SK-N-SH treated with all-trans-retinoic acid at 6 μM for 48 hours (cell line): ENCODE measurements at regions not wholly inside any gene's neighbourhood (a gene's known extent, or its start where the extent isn't known, plus 50 kb on each side); places are given as distances from the start of the nearest gene placed in this dataset.

ENCODE experiments used
- ATAC-seq: fragments of 200-7000 bp; cut with Tn5 transposase; 3 replicates; pipeline ENCODE4 v1.9.1; 2020; ENCODE audit warnings: mild to moderate bottlenecking, moderate library complexity
- ARNTL ChIP-seq: fragments of 450-650 bp; formaldehyde crosslinking; IDR thresholded peaks from 2 replicates; pipeline ENCODE4 v1.5.0; 2020; ENCODE audit warnings: low read depth, mild to moderate bottlenecking, moderate library complexity, borderline replicate concordance
- BACH2 ChIP-seq: fragments of 250-450 bp; sonication (Bioruptor Pico); IDR thresholded peaks from 2 replicates; pipeline ENCODE4 v1.9.0; 2021; ENCODE audit warnings: mild to moderate bottlenecking, borderline replicate concordance
- CREB5 ChIP-seq: fragments of 250-450 bp; sonication (Bioruptor Pico); IDR thresholded peaks from 2 replicates; pipeline ENCODE4 v1.5.1; 2020; ENCODE audit warnings: low read depth, mild to moderate bottlenecking, moderate library complexity
- CSDC2 ChIP-seq: fragments of 250-450 bp; sonication (Bioruptor Pico); IDR thresholded peaks from 2 replicates; pipeline ENCODE4 v1.5.0; 2020; ENCODE audit warnings: mild to moderate bottlenecking, moderate library complexity
- CSRNP3 ChIP-seq: fragments of 250-450 bp; sonication (Bioruptor Pico); IDR thresholded peaks from 2 replicates; pipeline ENCODE4 v1.5.1; 2021; ENCODE audit warnings: mild to moderate bottlenecking, moderate library complexity
- ESRRG ChIP-seq: fragments of 250-450 bp; sonication (Bioruptor Pico); IDR thresholded peaks from 2 replicates; pipeline ENCODE4 v1.6.1; 2021; ENCODE audit warnings: mild to moderate bottlenecking
- GLIS3 ChIP-seq: fragments of 250-450 bp; sonication (Bioruptor Pico); IDR thresholded peaks from 2 replicates; pipeline ENCODE4 v1.5.0; 2020; ENCODE audit warnings: mild to moderate bottlenecking, moderate library complexity
- ISL1 ChIP-seq: fragments of 250-450 bp; sonication (Bioruptor Pico); IDR thresholded peaks from 2 replicates; pipeline ENCODE4 v2.1.2; 2022; ENCODE audit warnings: mild to moderate bottlenecking, moderate library complexity
- OSR1 ChIP-seq: fragments of 250-450 bp; sonication (Bioruptor Pico); IDR thresholded peaks from 2 replicates; pipeline ENCODE4 v1.8.0; 2022; ENCODE audit warnings: moderate library complexity, mild to moderate bottlenecking, inconsistent platforms
- PATZ1 ChIP-seq: fragments of 250-450 bp; sonication (Bioruptor Pico); IDR thresholded peaks from 2 replicates; pipeline ENCODE4 v1.8.0; 2020; ENCODE audit warnings: mild to moderate bottlenecking, moderate library complexity, borderline replicate concordance
- POU6F1 ChIP-seq: fragments of 250-450 bp; sonication (Bioruptor Pico); IDR thresholded peaks from 2 replicates; pipeline ENCODE4 v1.8.0; 2021; ENCODE audit warnings: low read depth, mild to moderate bottlenecking, moderate library complexity, borderline replicate concordance
- PPARA ChIP-seq: fragments of 250-450 bp; sonication (Bioruptor Pico); IDR thresholded peaks from 2 replicates; pipeline ENCODE4 v1.5.0; 2020; ENCODE audit warnings: mild to moderate bottlenecking, borderline replicate concordance
- RARB ChIP-seq: fragments of 250-450 bp; sonication (Bioruptor Pico); IDR thresholded peaks from 2 replicates; pipeline ENCODE4 v1.8.0; 2021; ENCODE audit warnings: mild to moderate bottlenecking, moderate library complexity
- SNAI2 ChIP-seq: fragments of 250-450 bp; sonication (Bioruptor Pico); IDR thresholded peaks from 2 replicates; pipeline ENCODE4 v1.5.0; 2020; ENCODE audit warnings: mild to moderate bottlenecking, moderate library complexity
- TCF4 ChIP-seq: fragments of 250-450 bp; sonication (Bioruptor Pico); IDR thresholded peaks from 2 replicates; pipeline ENCODE4 v1.8.0; 2021; ENCODE audit warnings: mild to moderate bottlenecking, moderate library complexity, borderline replicate concordance
- TSHZ2 ChIP-seq: fragments of 250-450 bp; sonication (Bioruptor Pico); IDR thresholded peaks from 2 replicates; pipeline ENCODE4 v1.5.0; 2020; ENCODE audit warnings: mild to moderate bottlenecking, moderate library complexity
- ZC3H10 ChIP-seq: fragments of 250-450 bp; sonication (Bioruptor Pico); IDR thresholded peaks from 2 replicates; pipeline ENCODE4 v1.5.1; 2021; ENCODE audit warnings: mild to moderate bottlenecking, moderate library complexity
- ZFP3 ChIP-seq: fragments of 250-450 bp; sonication (Bioruptor Pico); IDR thresholded peaks from 2 replicates; pipeline ENCODE4 v1.5.0; 2020; ENCODE audit warnings: mild to moderate bottlenecking, moderate library complexity
- ZFP30 ChIP-seq: fragments of 450-650 bp; formaldehyde crosslinking; IDR thresholded peaks from 2 replicates; pipeline ENCODE4 v1.5.0; 2022; ENCODE audit warnings: mild to moderate bottlenecking, moderate library complexity
- ZNF565 ChIP-seq: fragments of 450-650 bp; formaldehyde crosslinking; conservative IDR thresholded peaks from 2 replicates; pipeline ENCODE4 v1.5.0; 2020; ENCODE audit warnings: low read depth, mild to moderate bottlenecking, moderate library complexity
- ZNF70 ChIP-seq: fragments of 450-650 bp; formaldehyde crosslinking; IDR thresholded peaks from 2 replicates; pipeline ENCODE4 v1.5.0; 2020; ENCODE audit warnings: mild to moderate bottlenecking, moderate library complexity
- ZNF8 ChIP-seq: fragments of 450-650 bp; formaldehyde crosslinking; IDR thresholded peaks from 2 replicates; pipeline ENCODE4 v1.5.0; 2020; ENCODE audit warnings: mild to moderate bottlenecking, moderate library complexity

- TF ChIP-seq POU6F1 (CRISPR knock-in tag) (no peak), GLIS3 (CRISPR knock-in tag) (no peak), BACH2 (CRISPR knock-in tag) (no peak), ARNTL (no peak), ISL1 (CRISPR knock-in tag) (no peak), ZFP3 (no peak), ZNF565 (CRISPR knock-in tag) (no peak), CREB5 (no peak)
- ATAC-seq = no peak
Measured at GRCh38 chr13:112165712-112166111, 98.8 kb downstream of the SOX1 start.

GRCh38 chr13:112168761-112169160 is 101.8 kb downstream of the SOX1 start:
- ATAC-seq = no peak

More at GRCh38 chr13:112168761-112169160, 101.8 kb downstream of the SOX1 start:
- no peak for TF ChIP-seq ZNF8
- no peak for TF ChIP-seq RARB (CRISPR knock-in tag)
- no peak for TF ChIP-seq ISL1 (CRISPR knock-in tag)
- TF ChIP-seq SNAI2 = no peak
- no peak for TF ChIP-seq ESRRG (CRISPR knock-in tag)
- TF ChIP-seq ZNF70 (CRISPR knock-in tag) = no peak
- TF ChIP-seq OSR1 (CRISPR knock-in tag) = no peak
- TF ChIP-seq TCF4 (CRISPR knock-in tag) = no peak
- TF ChIP-seq TSHZ2 (CRISPR knock-in tag) = no peak
- no peak for TF ChIP-seq ZNF565 (CRISPR knock-in tag)
- no peak for TF ChIP-seq BACH2 (CRISPR knock-in tag)
- no peak for TF ChIP-seq GLIS3 (CRISPR knock-in tag)
- TF ChIP-seq CSRNP3 (CRISPR knock-in tag) = no peak
- TF ChIP-seq PATZ1 (CRISPR knock-in tag) = no peak
- no peak for TF ChIP-seq PPARA
- TF ChIP-seq CSDC2 (CRISPR knock-in tag) = no peak
- no peak for TF ChIP-seq ZFP30 (CRISPR knock-in tag)
- no peak for TF ChIP-seq ZC3H10 (CRISPR knock-in tag)
- TF ChIP-seq ARNTL = no peak
